Sigmoid colon (tissue), 4 donors: ENCODE measurements at regions not wholly inside any gene's neighbourhood (a gene's known extent, or its start where the extent isn't known, plus 50 kb on each side); places are given as distances from the start of the nearest gene placed in this dataset.

Source experiments
- EP300 ChIP-seq, 4 donors: sonication (generic); formaldehyde crosslinking; IDR thresholded peaks; one replicate each; pipeline ENCODE4 v1.6.1; 2017; ENCODE audit warnings: antibody characterized with exemption in 4 of 4
- TF ChIP-seq, protein P1 (sequence below), 4 experiments: fragments of 450-650 bp in 3 of 4; fragments of 200-600 bp in 1 of 4; IDR thresholded peaks; one replicate each; pipeline ENCODE4 v1.5.1; 2016 to 2019; ENCODE audit warnings: antibody characterized with exemption in 4 of 4, mild to moderate bottlenecking in 3 of 4, moderate library complexity in 2 of 4

DNA sequence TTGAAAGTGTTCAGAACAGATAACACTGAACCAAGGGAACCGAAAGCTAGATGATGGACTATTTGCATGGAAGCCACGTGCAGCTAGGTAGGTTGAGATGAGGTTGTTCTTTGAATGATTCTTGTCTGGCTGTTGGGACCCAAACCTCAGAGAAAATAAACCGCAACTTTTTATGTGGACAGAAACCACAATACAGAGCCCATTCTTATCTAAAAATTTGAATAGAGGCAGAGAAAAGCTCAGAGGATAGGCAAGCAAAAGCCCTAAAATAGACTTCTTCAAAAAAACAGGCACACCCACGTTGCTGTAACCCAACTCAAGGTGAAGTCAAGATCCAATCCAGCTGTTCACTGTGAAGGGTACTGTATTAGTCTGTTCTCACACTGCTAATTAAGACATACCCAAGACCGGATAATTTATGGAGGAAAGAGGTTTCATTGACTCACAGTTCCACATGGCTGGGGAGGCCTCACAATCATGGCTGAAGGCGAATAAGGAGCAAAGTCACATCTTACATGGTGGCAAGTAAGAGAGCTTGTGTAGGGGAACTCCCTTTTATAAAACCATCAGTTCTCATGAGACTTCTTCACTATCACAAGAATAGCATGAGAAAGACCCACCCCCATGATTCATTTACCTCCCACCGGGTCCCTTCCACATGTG, 353.8 kb downstream of the AACS start:
- TF ChIP-seq, protein P1, sequence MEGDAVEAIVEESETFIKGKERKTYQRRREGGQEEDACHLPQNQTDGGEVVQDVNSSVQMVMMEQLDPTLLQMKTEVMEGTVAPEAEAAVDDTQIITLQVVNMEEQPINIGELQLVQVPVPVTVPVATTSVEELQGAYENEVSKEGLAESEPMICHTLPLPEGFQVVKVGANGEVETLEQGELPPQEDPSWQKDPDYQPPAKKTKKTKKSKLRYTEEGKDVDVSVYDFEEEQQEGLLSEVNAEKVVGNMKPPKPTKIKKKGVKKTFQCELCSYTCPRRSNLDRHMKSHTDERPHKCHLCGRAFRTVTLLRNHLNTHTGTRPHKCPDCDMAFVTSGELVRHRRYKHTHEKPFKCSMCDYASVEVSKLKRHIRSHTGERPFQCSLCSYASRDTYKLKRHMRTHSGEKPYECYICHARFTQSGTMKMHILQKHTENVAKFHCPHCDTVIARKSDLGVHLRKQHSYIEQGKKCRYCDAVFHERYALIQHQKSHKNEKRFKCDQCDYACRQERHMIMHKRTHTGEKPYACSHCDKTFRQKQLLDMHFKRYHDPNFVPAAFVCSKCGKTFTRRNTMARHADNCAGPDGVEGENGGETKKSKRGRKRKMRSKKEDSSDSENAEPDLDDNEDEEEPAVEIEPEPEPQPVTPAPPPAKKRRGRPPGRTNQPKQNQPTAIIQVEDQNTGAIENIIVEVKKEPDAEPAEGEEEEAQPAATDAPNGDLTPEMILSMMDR (IDR thresholded peaks at IDR 0.05): no peak
- no peak for TF ChIP-seq EP300 (IDR thresholded peaks at IDR 0.05)
